Effector memory CD4-positive, alpha-beta T cell (primary cell): ENCODE measurements at regions not wholly inside any gene's neighbourhood (a gene's known extent, or its start where the extent isn't known, plus 50 kb on each side); places are given as distances from the start of the nearest gene placed in this dataset.

Experiments
- DNase-seq, 3 donors: peaks; one replicate each; pipeline ENCODE4 v3.0.0-alpha.2; 2020
- H3K27ac ChIP-seq: 2 replicates; pipeline ENCODE4 v1.7.0; 2013; ENCODE audit warnings: mild to moderate bottlenecking, low read length, moderate library complexity; ENCODE audit not compliant: insufficient read depth, poor library complexity, severe bottlenecking
- H3K27me3 ChIP-seq: replicated peaks from 2 replicates; pipeline ENCODE4 v1.7.0; 2013; ENCODE audit warnings: mild to moderate bottlenecking, low read length; ENCODE audit not compliant: insufficient read depth, control insufficient read depth, poor library complexity, severe bottlenecking
- H3K36me3 ChIP-seq: 2 replicates; pipeline ENCODE4 v1.7.0; 2013; ENCODE audit warnings: mild to moderate bottlenecking, low read length, moderate library complexity; ENCODE audit not compliant: control insufficient read depth, insufficient read depth
- H3K4me1 ChIP-seq: 2 replicates; pipeline ENCODE4 v1.7.0; 2013; ENCODE audit warnings: low read length, mild to moderate bottlenecking; ENCODE audit not compliant: control insufficient read depth, insufficient read depth, poor library complexity, severe bottlenecking
- H3K4me3 ChIP-seq: 2 replicates; pipeline ENCODE4 v1.7.0; 2013; ENCODE audit warnings: low read length, low read depth, mild to moderate bottlenecking; ENCODE audit not compliant: insufficient read depth, poor library complexity, severe bottlenecking
- H3K9me3 ChIP-seq: 2 replicates; pipeline ENCODE4 v1.7.0; 2013; ENCODE audit warnings: mild to moderate bottlenecking, low read length, moderate library complexity; ENCODE audit not compliant: control insufficient read depth

DNA sequence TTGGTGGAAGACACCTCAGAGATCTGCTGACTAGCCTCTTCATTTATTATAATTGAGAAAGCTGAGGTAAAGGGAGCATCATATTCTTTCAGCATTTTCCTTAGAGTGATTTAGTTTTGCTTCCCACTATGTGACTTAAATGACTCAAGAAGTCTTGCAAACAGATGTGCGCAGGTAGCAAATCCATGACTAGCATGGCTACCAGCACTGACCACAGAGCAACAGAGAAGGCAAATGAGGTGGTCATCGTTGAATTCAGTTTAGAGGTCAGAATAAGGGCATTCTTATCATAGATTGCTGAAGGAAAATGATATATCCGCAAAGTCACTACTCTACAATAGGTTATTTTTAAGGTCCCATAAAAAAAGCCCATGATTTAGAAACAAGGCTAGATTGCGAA lies 162.2 kb downstream of the PIK3R1 start:
- Histone ChIP-seq H3K4me3 (no peak overlapping the region), H3K4me1 (peaks cover 30% of the 10 kb centered on the region), H3K27me3 (no peaks in the 10 kb centered on the region), H3K27ac (no peak overlapping the region), H3K9me3 (no peaks in the 10 kb centered on the region), H3K36me3 (no peaks in the 10 kb centered on the region)
- no peak for DNase-seq

DNA sequence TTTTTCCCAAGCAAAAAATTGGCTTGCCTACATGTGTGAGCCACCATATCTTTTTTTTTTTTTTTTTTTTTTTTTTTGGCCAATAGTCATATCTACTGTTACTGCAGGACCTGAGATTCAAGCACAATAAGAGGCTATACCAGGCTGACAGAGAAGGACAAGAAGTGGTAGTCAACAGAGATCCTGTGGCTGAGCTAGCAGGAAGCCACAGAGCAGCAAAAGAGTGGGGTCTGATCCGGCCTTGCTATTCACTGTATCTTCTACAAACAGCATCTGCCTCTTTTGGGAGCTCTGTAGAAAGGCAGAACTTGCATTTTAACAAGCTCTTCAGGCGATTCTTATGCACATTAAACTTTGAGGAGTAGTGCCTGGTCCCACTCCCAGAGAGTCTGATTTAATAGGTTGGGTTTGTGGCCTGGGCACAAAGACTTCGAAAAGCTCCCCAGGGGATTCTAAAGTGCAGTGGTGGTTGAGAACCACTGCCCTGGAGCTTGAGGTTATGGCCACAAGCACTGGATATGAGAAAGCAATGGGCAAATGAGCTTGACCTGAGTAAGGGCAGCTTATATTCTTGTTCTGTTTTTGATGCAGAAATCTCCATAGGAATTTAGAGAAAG lies 162.8 kb downstream of the PIK3R1 start:
- Histone ChIP-seq H3K9me3 (no peaks in the 10 kb centered on the region), H3K4me3 (no peak overlapping the region), H3K36me3 (no peaks in the 10 kb centered on the region), H3K4me1 (peaks cover 30% of the 10 kb centered on the region), H3K27me3 (no peaks in the 10 kb centered on the region), H3K27ac (no peak overlapping the region)
- no peak for DNase-seq

DNA sequence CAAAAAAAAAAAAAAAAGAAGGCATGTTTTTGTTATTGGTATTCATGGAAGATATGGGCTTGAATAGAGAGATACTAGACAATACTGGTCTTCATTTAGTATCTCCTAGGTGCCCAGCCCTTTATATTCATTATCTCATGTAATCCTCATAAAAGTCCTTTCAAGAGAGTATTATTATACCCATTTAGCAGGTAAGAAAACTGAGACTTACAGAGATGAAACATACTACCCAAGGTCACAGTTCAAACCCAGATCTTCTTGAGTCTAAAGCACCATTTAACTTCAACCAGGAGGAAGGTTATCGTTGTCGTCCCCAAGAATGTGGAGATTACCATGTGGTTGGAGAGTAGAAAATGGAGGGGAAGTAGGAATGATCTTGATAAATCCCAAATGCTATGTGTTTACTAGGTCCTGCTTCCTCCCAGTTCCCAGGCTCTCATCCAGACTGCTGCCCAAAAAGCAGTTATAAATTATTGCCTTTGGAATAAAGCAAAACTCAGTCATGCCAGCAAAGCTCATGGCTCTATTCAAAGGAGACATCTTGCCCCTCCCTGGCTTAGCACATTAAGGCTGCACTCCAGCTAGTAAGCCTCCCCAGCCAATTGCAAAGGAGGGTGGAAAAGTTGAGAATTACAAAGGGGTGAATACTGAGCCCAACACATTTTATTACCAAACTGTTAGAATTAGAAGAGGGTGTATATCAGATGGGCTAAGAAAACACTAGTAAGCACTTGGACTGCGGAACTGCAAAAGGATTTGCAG lies 163.9 kb downstream of the PIK3R1 start:
- Histone ChIP-seq H3K4me1 (peaks cover 30% of the 10 kb centered on the region), H3K36me3 (no peaks in the 10 kb centered on the region), H3K27me3 (no peaks in the 10 kb centered on the region), H3K27ac (no peak overlapping the region), H3K4me3 (no peak overlapping the region), H3K9me3 (no peaks in the 10 kb centered on the region)
- DNase-seq, result no peak

DNA sequence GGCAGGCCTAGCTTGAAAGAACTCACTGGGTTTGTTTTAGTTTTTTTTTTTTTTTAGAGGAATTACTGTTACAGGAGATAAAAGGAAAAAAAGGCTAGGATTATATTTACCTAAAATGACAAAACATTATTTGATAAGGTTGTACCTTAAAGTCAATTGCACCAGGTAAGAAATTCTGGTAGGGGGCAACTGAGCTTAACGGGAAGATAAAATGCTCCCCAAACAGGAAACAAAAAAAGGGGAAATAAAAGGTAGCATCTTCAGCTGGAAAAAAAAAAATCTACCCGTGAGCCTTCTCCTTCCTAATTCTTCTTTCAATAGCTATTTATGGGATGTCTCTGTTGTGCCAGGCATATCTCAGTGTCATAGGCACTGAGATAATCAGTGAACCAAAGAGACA lies 164.5 kb downstream of the PIK3R1 start:
- Histone ChIP-seq H3K27me3 (no peaks in the 10 kb centered on the region), H3K4me1 (peaks cover 33% of the 10 kb centered on the region), H3K36me3 (no peaks in the 10 kb centered on the region), H3K9me3 (no peaks in the 10 kb centered on the region), H3K27ac (no peak overlapping the region), H3K4me3 (no peak overlapping the region)
- DNase-seq, result no peak

DNA sequence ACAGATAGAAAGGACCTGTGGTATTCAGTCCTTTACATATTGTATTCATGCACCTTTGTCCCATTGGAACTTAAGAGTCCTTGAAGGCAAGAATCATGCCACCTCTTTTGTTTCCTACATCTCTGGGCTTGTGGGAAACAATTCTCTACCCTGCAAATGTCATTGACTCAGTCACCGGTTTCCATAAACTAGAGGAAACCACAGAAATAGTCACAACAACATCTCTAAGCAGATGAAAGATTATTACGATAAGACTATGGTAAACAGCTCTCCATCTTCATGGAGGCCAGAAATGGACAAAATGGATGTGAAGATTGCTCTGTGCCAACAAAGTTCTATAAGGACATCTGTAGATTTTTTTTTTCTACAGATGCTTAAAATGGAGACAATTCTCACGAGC lies 165.5 kb downstream of the PIK3R1 start:
- Histone ChIP-seq H3K27ac (no peak overlapping the region), H3K36me3 (no peaks in the 10 kb centered on the region), H3K9me3 (no peaks in the 10 kb centered on the region), H3K4me3 (no peak overlapping the region), H3K27me3 (no peaks in the 10 kb centered on the region), H3K4me1 (peaks cover 37% of the 10 kb centered on the region)
- DNase-seq, result no peak

DNA sequence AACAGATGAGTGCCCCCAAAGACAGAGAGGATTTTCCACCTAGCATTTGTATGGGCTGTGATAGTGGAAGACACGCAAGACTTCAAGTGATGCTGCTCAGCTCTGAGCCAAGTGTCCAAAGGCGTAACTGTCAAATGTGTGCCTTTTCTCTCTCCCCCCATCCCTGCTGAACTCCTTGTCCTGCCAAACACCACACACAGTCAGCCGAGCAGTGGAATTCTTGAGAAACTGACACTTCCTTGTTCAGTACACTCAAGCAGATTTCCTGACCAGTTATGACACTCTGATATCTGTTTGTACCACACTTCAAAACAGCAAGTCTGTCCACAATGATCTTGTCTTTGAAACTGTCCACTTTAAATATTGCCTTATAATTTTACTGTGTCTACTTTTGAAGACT lies 166.4 kb downstream of the PIK3R1 start:
- H3K27me3 ChIP-seq, result no peaks in the 10 kb centered on the region
- DNase-seq, result no peak
- peaks cover 37% of the 10 kb centered on the region for H3K4me1 ChIP-seq
- H3K36me3 ChIP-seq, result no peaks in the 10 kb centered on the region
- no peak overlapping the region for H3K27ac ChIP-seq
- no peak overlapping the region for H3K4me3 ChIP-seq
- no peaks in the 10 kb centered on the region for H3K9me3 ChIP-seq

DNA sequence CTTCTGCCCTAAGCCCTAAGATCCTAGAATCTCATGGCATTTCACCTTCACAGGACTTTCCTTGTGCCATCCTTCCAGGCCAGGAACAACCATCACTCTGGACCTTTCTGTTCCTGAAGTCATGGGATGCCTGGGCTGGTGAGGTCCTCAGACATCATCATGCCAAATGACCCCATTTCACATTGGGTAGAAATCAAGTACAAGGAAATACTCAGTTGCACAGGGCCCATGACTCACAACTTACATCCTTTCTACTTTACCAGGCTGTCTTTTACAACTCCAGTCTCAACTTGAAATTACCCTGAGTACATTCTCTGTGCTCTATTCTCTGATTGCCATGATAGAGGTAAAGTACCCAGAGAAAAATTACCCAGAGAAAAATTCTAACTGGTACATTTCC lies 167.1 kb downstream of the PIK3R1 start:
- DNase-seq, result no peak
- no peak overlapping the region for H3K27ac ChIP-seq
- H3K4me1 ChIP-seq, result peaks cover 37% of the 10 kb centered on the region
- no peaks in the 10 kb centered on the region for H3K9me3 ChIP-seq
- H3K4me3 ChIP-seq, result no peak overlapping the region
- H3K36me3 ChIP-seq, result no peaks in the 10 kb centered on the region
- H3K27me3 ChIP-seq, result no peaks in the 10 kb centered on the region

DNA sequence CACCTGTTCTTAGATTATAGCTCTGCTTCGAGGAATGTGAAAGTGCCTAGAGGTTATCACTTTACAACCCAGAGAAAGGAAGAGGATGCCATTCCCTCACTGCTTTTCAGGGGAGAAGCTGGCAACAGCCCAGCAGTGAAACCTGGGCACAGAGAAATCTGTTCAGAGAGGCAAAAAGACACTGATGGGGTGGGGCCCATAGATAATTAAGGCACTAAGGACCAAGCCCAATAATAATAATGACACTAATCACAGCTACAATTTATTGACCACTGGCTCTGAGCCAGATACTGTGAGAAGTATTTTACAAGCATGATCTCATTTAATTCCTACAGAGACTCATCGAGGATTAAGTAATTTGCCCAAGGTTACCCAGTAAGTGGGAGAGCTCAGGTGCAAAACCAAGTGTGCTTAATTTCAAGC lies 168.3 kb downstream of the PIK3R1 start:
- H3K36me3 ChIP-seq, result no peaks in the 10 kb centered on the region
- no peak overlapping the region for H3K27ac ChIP-seq

DNA sequence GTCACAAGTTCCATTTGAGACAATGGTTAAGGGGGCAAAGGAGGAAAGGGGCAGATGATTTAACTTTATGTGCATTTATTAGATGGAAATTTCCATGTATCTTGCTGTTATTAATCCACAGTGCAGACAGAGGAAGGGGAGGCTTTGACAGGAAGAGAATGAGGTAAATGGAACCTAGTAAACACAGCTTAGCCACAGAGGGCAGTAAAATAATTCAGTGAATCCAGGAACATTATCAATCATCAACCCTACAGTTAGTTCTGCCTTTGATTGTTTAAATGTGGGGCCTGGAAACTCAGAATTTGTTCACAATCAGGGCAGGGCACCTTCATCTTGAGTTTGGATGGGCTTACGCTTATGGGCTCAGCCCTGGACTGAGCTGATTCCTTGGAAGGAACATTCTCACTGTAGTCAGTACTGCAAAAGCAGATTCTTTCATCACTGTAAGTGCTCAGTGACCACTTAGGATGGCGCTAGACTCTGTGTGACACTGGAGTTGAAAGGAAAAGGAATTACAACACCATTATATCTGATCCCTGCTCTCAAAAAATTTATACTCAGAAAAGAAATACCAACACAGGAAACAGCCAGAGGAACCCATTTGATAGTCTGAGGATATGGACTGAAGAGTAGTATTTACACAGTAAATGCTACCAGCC lies 169.5 kb downstream of the PIK3R1 start:
- H3K4me1 ChIP-seq, result peaks cover 21% of the 10 kb centered on the region

More for the DNA sequence above, 168.3 kb downstream of the PIK3R1 start:
- H3K27me3 ChIP-seq, result no peaks in the 10 kb centered on the region
- H3K4me1 ChIP-seq, result peaks cover 27% of the 10 kb centered on the region
- H3K4me3 ChIP-seq, result no peak overlapping the region
- DNase-seq, result no peak
- no peaks in the 10 kb centered on the region for H3K9me3 ChIP-seq

DNA sequence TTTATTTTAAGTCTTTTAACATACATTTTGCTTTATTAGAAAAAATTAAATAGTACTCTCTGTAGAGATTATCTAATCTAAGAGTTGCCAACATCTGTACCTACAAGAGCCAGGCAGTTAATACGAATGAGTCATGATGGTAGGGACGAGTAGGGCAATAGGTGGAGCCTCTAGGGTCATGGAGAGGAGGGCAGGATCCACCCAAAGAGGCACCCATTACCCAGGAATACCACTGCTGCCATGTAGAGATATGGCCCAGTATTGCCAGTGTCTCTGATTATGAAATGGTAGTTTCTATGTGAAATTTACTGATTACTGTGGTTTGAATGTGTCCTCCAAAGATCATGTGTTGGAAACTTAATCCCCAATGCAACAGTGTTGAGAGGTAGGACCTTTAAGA lies 170.4 kb downstream of the PIK3R1 start:
- Histone ChIP-seq H3K4me1 (peaks cover 13% of the 10 kb centered on the region), H3K27ac (no peak overlapping the region), H3K9me3 (no peaks in the 10 kb centered on the region), H3K27me3 (no peaks in the 10 kb centered on the region), H3K4me3 (no peak overlapping the region), H3K36me3 (no peaks in the 10 kb centered on the region)
- no peak for DNase-seq

More for the DNA sequence above, 169.5 kb downstream of the PIK3R1 start:
- no peak overlapping the region for H3K27ac ChIP-seq
- no peak overlapping the region for H3K4me3 ChIP-seq
- H3K36me3 ChIP-seq, result no peaks in the 10 kb centered on the region
- no peaks in the 10 kb centered on the region for H3K27me3 ChIP-seq
- H3K9me3 ChIP-seq, result no peaks in the 10 kb centered on the region
- DNase-seq, result no peak
